IMR-90 (cell line): ENCODE measurements at regions not wholly inside any gene's neighbourhood (a gene's known extent, or its start where the extent isn't known, plus 50 kb on each side); places are given as distances from the start of the nearest gene placed in this dataset.
A peak's percentile ranks its signal among the peaks of the same experiment; 100 is the strongest.

Experiments used
- ATAC-seq: fragments of 200-7000 bp; cut with Tn5 transposase; 2 replicates; pipeline ENCODE4 v1.9.1; 2020; ENCODE audit warnings: low read depth, mild to moderate bottlenecking, moderate library complexity
- BruUV-seq: library from RNA; stranded (reverse); fragments of 400-500 nt; replicated peaks from 2 replicates; lab custom pipeline; 2021; lab: Mats Ljungman, UMichigan
- CTCF ChIA-PET: fragments of 300-600 bp; formaldehyde crosslinking; extraction: SDS; loops from one replicate; lab custom pipeline; 2021; ENCODE audit warnings: antibody characterized with exemption; lab: Yijun Ruan, JAX
- POLR2A ChIA-PET: fragments of 300-600 bp; sonication (Branson Sonifier 250); formaldehyde crosslinking; loops from one replicate; lab custom pipeline; 2022; ENCODE audit warnings: antibody characterized with exemption; ENCODE audit not compliant: unreplicated experiment; lab: Charles Lee
- DNase-seq: peaks from one replicate; pipeline ENCODE4 v3.0.0; 2013
- H2AFZ ChIP-seq: replicated peaks from 2 replicates; pipeline ENCODE3; 2013; ENCODE audit warnings: low read length, mild to moderate bottlenecking; ENCODE audit not compliant: poor library complexity
- H2AK5ac ChIP-seq: 2 replicates; pipeline ENCODE4 v1.6.1; 2013; ENCODE audit warnings: low read depth, low read length, inconsistent platforms
- H2AK9ac ChIP-seq: replicated peaks from 2 replicates; pipeline ENCODE3; 2013; ENCODE audit warnings: mild to moderate bottlenecking, low read depth, low read length, moderate library complexity; ENCODE audit not compliant: poor library complexity
- H2BK120ac ChIP-seq: 2 replicates; pipeline ENCODE4 v1.6.1; 2013; ENCODE audit warnings: low read depth, low read length, inconsistent platforms
- H2BK15ac ChIP-seq: 3 replicates; pipeline ENCODE4 v1.6.1; 2013; ENCODE audit warnings: low read depth, low read length, inconsistent platforms
- H2BK20ac ChIP-seq: 2 replicates; pipeline ENCODE4 v1.6.1; 2013; ENCODE audit warnings: low read depth, mild to moderate bottlenecking, inconsistent platforms, low read length, moderate library complexity
- H2BK5ac ChIP-seq: 2 replicates; pipeline ENCODE4 v1.6.1; 2013; ENCODE audit warnings: mild to moderate bottlenecking, low read depth, low read length, inconsistent platforms; ENCODE audit not compliant: poor library complexity, severe bottlenecking
- H3K14ac ChIP-seq: replicated peaks from 2 replicates; pipeline ENCODE4 v1.6.1; 2013; ENCODE audit warnings: low read depth, low read length, inconsistent platforms
- H3K18ac ChIP-seq: 2 replicates; pipeline ENCODE4 v1.6.1; 2013; ENCODE audit warnings: low read depth, low read length, control low read depth
- H3K23ac ChIP-seq: 2 replicates; pipeline ENCODE4 v1.6.1; 2013; ENCODE audit warnings: low read depth, low read length, inconsistent platforms
- H3K27ac ChIP-seq: 2 replicates; pipeline ENCODE4 v1.5.1; 2013; ENCODE audit warnings: mild to moderate bottlenecking, control low read depth, low read length; ENCODE audit not compliant: insufficient read depth
- H3K27me3 ChIP-seq: 2 replicates; pipeline ENCODE4 v1.6.1; 2013; ENCODE audit warnings: low read length; ENCODE audit not compliant: control insufficient read depth, insufficient read depth
- H3K36me3 ChIP-seq: 2 replicates; pipeline ENCODE4 v1.6.1; 2013; ENCODE audit warnings: low read length, mixed read lengths; ENCODE audit not compliant: control insufficient read depth, insufficient read depth
- H3K4ac ChIP-seq: 2 replicates; pipeline ENCODE4 v1.6.1; 2013; ENCODE audit warnings: low read depth, low read length, inconsistent platforms
- H3K4me1 ChIP-seq: 2 replicates; pipeline ENCODE4 v1.6.1; 2013; ENCODE audit warnings: low read length, mixed read lengths; ENCODE audit not compliant: control insufficient read depth, insufficient read depth
- H3K4me2 ChIP-seq: 2 replicates; pipeline ENCODE4 v1.6.1; 2013; ENCODE audit warnings: low read depth, mild to moderate bottlenecking, control low read depth, low read length, moderate library complexity
- H3K4me3 ChIP-seq: 2 replicates; pipeline ENCODE4 v1.5.1; 2013; ENCODE audit warnings: low read depth, mild to moderate bottlenecking, control low read depth, low read length, moderate library complexity; ENCODE audit not compliant: insufficient read depth
- H3K56ac ChIP-seq: 2 replicates; pipeline ENCODE4 v1.6.1; 2013; ENCODE audit warnings: low read length, inconsistent platforms; ENCODE audit not compliant: insufficient read depth; ENCODE audit errors: extremely low read depth
- H3K79me1 ChIP-seq, 2 experiments: 2 replicates each; pipeline ENCODE4 v1.6.1; 2013; ENCODE audit warnings: low read length in 2 of 2, inconsistent platforms in 1 of 2, low read depth in 1 of 2
- H3K9ac ChIP-seq: 2 replicates; pipeline ENCODE4 v1.6.1; 2013; ENCODE audit warnings: low read depth, low read length, control low read depth
- H3K9me1 ChIP-seq: 2 replicates; pipeline ENCODE4 v1.6.1; 2013; ENCODE audit warnings: low read length, inconsistent platforms; ENCODE audit not compliant: insufficient read depth
- H3K9me3 ChIP-seq: 2 replicates; pipeline ENCODE4 v1.6.1; 2013; ENCODE audit warnings: low read length; ENCODE audit not compliant: control insufficient read depth, insufficient read depth
- H4K20me1 ChIP-seq: 2 replicates; pipeline ENCODE4 v1.6.1; 2013; ENCODE audit warnings: low read length, inconsistent platforms; ENCODE audit not compliant: insufficient read depth
- H4K5ac ChIP-seq: 2 replicates; pipeline ENCODE4 v1.6.1; 2013; ENCODE audit warnings: mild to moderate bottlenecking, low read depth, low read length, control low read depth
- H4K8ac ChIP-seq, 2 experiments: 2 replicates each; pipeline ENCODE4 v1.6.1; 2013; ENCODE audit warnings: low read depth in 2 of 2, low read length in 2 of 2, control low read depth in 1 of 2, inconsistent platforms in 1 of 2
- H4K91ac ChIP-seq: 2 replicates; pipeline ENCODE4 v1.6.1; 2013; ENCODE audit warnings: low read depth, low read length, inconsistent platforms; ENCODE audit not compliant: insufficient read depth
- CHD1 ChIP-seq: IDR thresholded peaks from 2 replicates; pipeline ENCODE4 v1.6.1; 2012; ENCODE audit warnings: low read depth, low read length, improper control_type of control experiment
- MAFK ChIP-seq: IDR thresholded peaks from 2 replicates; pipeline ENCODE4 v1.6.1; 2012; ENCODE audit warnings: low read depth, low read length, improper control_type of control experiment
- NFE2L2 ChIP-seq: fragments of 150-350 bp; IDR thresholded peaks from 2 replicates; pipeline ENCODE4 v1.6.1; 2016; ENCODE audit warnings: low read depth, mild to moderate bottlenecking, low read length
- WGBS, 2 experiments: methylation state at CpG; one replicate each; pipeline versions ENCODE4 v1.1.5 to v1.1.7; 2013; ENCODE audit warnings: missing lambda C conversion rate in 2 of 2; ENCODE audit not compliant: insufficient read length in 1 of 2; ENCODE audit errors: extremely low coverage in 2 of 2; 5-methylcytosine and 5-hydroxymethylcytosine counted together
- dilution Hi-C: fragments of 300-500 bp; cut with HindIII; formaldehyde crosslinking; loops from one replicate; pipeline ENCODE4 v1.14.3; 2018; ENCODE audit warnings: low sequenced_read_pairs; ENCODE audit not compliant: unreplicated experiment
- in situ Hi-C: fragments of 300-500 bp; cut with MboI; formaldehyde crosslinking; loops from 3 replicates; pipeline ENCODE4 v1.14.3; 2019; ENCODE audit warnings: low sequenced_read_pairs, inconsistent platforms, mixed read lengths
- intact Hi-C: fragments of 100-400 bp; cut with micrococcal nuclease; formaldehyde crosslinking; loops from 2 replicates; pipeline ENCODE4 v1.10.0; 2022

DNA sequence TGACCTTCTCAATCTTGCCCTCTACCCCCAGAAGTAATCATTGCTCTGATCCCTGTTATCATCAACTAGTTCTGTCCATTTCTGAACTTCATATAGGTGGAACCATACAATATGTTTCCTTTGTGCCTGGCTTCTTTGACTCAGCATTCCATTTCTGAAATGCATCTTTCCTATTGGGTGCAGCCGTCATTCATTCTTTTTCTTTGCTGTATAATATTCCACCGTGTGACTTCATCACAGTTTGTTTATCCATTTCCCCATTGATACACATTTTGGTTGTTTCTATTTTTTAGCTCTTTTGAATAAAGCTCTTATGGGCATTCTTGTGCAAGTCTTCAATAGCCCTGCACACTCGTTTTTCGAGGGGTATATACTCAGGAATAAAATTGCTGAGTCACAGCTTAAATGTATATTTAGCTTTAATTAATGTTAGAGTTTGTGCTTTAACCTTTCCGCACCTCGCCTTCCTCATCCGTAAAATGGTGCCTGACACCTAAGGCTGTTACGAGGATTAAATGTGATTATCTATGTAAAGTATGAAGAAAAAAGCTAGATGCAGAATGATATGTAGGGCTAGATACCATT, 491.6 kb downstream of the MIAT start:
- H2AK9ac ChIP-seq: no peak overlapping the region
- H3K4me1 ChIP-seq: peaks cover 4% of the 10 kb centered on the region; the same call in 1 of the 2 replicates
- 90% methylated on average over 2 of the region's 8 CpGs; no CpG with 5 or more reads in 1 of the 2 experiments for WGBS, 2 experiments
- no TSS peak for BruUV-seq
- H4K20me1 ChIP-seq: no peaks in the 10 kb centered on the region
- dilution Hi-C loops (no loop called here), intact Hi-C loops (no loop called here), in situ Hi-C loops (no loop called here)
- peak; percentile 84 for TF ChIP-seq NFE2L2
- peak; percentile 41 for TF ChIP-seq MAFK
- TF ChIP-seq CHD1: no peak
- H3K9me3 ChIP-seq: no peaks in the 10 kb centered on the region
- H2AFZ ChIP-seq: no peak overlapping the region
- no peaks in the 10 kb centered on the region for H3K79me1 ChIP-seq
- no peak overlapping the region for H3K18ac ChIP-seq
- H3K4me2 ChIP-seq: no peak overlapping the region
- no peak overlapping the region for H2AK5ac ChIP-seq
- H3K27ac ChIP-seq: no peak overlapping the region
- DNase-seq (no peak), ATAC-seq (no peak)
- H3K14ac ChIP-seq: no peak overlapping the region
- CTCF ChIA-PET: no interaction called here
- no peak overlapping the region for H2BK20ac ChIP-seq
- H3K4me3 ChIP-seq: no peak overlapping the region
- H4K91ac ChIP-seq: no peak overlapping the region
- no peak overlapping the region for H3K56ac ChIP-seq
- H4K8ac ChIP-seq: no peak overlapping the region
- no peak overlapping the region for H2BK5ac ChIP-seq
- no peak overlapping the region for H3K23ac ChIP-seq
- POLR2A ChIA-PET: no interaction called here
- no peak overlapping the region for H2BK15ac ChIP-seq
- no peak overlapping the region for H4K5ac ChIP-seq
- no peak overlapping the region for H2BK120ac ChIP-seq
- no peak overlapping the region for H3K4ac ChIP-seq
- no peaks in the 10 kb centered on the region for H3K36me3 ChIP-seq
- peaks cover 13% of the 10 kb centered on the region; the same call in 1 of the 2 replicates for H3K9me1 ChIP-seq
- no peak overlapping the region for H3K9ac ChIP-seq
- H3K27me3 ChIP-seq: peaks cover 7% of the 10 kb centered on the region
